ENCODE measurements at regions not wholly inside any gene's neighbourhood (a gene's known extent, or its start where the extent isn't known, plus 50 kb on each side); places are given as distances from the start of the nearest gene placed in this dataset.
A peak's percentile ranks its signal among the peaks of the same experiment; 100 is the strongest.

DNA sequence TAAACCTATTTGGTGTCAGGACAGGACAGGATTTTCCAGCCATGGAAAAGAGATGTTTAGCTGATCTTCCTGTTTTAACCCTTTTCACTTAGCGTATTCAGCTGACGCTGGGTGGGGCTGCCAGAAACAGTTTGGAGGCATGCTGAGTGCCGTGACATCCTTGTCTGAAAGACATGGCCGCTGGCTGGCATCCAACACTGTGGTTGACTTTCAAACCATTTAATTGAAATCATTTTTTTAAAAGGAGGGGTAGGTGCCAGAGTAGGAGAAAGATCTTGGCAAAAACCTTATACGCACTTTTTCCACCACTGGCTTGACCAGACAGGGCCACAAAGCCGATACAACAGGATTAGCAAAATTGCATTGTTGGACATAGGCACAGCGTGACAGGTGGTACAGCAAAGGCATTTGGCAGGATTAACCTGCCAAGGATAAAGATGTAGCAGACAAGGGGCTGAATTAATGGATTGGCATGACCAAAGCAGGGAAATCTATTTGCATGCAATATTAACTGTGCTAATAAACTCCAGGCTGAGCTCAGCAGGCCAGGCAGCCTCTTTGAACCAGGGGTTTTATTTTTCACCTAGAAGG is 131.8 kb upstream of the TOPAZ1 start:
- TF ChIP-seq, protein P1, sequence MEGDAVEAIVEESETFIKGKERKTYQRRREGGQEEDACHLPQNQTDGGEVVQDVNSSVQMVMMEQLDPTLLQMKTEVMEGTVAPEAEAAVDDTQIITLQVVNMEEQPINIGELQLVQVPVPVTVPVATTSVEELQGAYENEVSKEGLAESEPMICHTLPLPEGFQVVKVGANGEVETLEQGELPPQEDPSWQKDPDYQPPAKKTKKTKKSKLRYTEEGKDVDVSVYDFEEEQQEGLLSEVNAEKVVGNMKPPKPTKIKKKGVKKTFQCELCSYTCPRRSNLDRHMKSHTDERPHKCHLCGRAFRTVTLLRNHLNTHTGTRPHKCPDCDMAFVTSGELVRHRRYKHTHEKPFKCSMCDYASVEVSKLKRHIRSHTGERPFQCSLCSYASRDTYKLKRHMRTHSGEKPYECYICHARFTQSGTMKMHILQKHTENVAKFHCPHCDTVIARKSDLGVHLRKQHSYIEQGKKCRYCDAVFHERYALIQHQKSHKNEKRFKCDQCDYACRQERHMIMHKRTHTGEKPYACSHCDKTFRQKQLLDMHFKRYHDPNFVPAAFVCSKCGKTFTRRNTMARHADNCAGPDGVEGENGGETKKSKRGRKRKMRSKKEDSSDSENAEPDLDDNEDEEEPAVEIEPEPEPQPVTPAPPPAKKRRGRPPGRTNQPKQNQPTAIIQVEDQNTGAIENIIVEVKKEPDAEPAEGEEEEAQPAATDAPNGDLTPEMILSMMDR (IDR thresholded peaks at IDR 0.05): no peak
- intact Hi-C loops (cut with DNase I): no loop called here

DNA sequence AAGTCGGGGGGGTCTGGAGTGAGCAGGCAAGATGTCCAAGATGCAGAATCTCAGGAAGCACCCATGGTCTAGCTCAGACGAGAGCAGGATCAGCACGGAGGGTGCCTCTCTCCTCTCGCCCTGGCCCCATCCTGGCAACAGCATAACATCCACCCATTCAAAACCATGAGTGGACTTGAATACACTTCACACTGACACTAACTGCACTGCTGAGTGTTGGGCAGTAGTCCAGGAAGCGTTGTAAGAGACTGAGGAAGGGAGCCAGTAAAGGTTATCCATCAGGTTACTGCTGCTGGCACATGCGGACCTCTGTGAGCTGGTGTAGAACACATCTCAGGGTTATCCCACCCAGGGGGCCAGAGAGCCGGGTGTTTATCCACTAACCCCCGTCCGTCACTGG is 131.0 kb upstream of the TOPAZ1 start:
- H3K27ac ChIP-seq: no peak overlapping the region
- DNase-seq: no peak
- peaks cover 0 to 39% (median 21%) of the 10 kb centered on the region in 7 donors for H3K27me3 ChIP-seq
- no peaks in the 10 kb centered on the region for H3K36me3 ChIP-seq
- TF ChIP-seq, protein P1 (IDR thresholded peaks at IDR 0.05): no peak
- 56 to 57% methylated on average over 9 of the region's 9 CpGs for WGBS, 2 donors
- no peak overlapping the region for H3K4me3 ChIP-seq
- no peaks in the 10 kb centered on the region for H3K9me3 ChIP-seq
- intact Hi-C loops (cut with DNase I): no loop called here
- no peaks in the 10 kb centered on the region for H3K4me1 ChIP-seq
- ATAC-seq: peak in 1 of 8 donors; percentile 41

More for the DNA sequence above, 131.8 kb upstream of the TOPAZ1 start:
- WGBS, 2 donors: 81 to 87% methylated on average over 7 of the region's 7 CpGs
- DNase-seq (no peak), ATAC-seq (no peak)
- no peaks in the 10 kb centered on the region for H3K36me3 ChIP-seq
- no peak overlapping the region for H3K27ac ChIP-seq
- H3K9me3 ChIP-seq: no peaks in the 10 kb centered on the region
- no peak overlapping the region for H3K4me3 ChIP-seq
- no peaks in the 10 kb centered on the region for H3K4me1 ChIP-seq
- peaks cover 0 to 37% (median 19%) of the 10 kb centered on the region in 7 donors for H3K27me3 ChIP-seq

DNA sequence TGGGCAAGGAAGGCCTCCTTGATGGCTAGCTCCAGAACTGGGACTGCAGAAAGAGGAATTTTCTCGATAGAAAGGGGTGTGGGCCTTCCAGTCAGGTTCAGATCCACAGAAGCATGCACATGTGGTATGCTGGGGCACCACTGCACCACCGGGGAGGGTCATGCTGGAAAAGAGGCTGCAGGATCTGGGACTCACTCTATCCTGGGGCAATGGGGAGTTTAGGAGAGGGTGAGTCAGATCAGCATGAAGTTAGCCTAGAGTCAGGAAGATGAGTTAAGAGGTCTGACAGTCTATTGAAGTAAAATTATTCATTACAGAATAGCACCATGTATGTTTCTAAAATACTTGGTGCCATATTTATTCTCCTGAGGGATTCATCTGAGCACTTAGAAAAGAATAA is 130.2 kb upstream of the TOPAZ1 start:
- Histone ChIP-seq H3K27me3 (peaks cover 0 to 43% (median 21%) of the 10 kb centered on the region in 7 donors), H3K4me3 (no peak overlapping the region), H3K27ac (no peak overlapping the region), H3K36me3 (no peaks in the 10 kb centered on the region), H3K4me1 (no peaks in the 10 kb centered on the region), H3K9me3 (no peaks in the 10 kb centered on the region)
- WGBS, 2 donors: 81 to 90% methylated on average over 2 of the region's 2 CpGs
- DNase-seq (no peak), ATAC-seq (no peak)
- intact Hi-C loops (cut with DNase I): no loop called here
- TF ChIP-seq, protein P1 (IDR thresholded peaks at IDR 0.05): no peak

DNA sequence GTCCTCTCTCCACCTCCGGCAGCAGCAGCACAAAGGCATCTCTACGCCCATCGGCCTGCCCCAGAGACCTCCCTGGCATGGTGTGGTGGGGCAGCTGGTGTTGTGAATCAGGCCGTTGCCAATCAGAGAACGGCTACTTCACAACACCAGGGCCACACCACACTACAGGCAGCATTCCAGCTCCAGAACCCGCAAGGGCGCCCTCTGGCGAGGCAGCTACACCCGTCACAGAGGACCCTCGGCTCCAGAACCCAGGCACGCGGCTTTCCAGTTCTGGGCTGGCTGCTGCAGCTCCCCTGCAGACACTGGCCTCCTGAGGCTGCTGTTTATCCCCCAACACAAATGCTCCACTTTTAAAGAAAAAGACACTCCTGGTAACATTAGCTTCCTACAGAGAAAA is 127.5 kb upstream of the TOPAZ1 start:
- TF ChIP-seq, protein P1 (IDR thresholded peaks at IDR 0.05): peak in 7 of 9 donors; percentile 34 to 54 (median 47)
- H3K4me1 ChIP-seq: no peaks in the 10 kb centered on the region
- peak; percentile 17 to 36 for DNase-seq
- peak in 1 of 8 donors; percentile 52 for ATAC-seq
- peaks cover 0 to 29% (median 13%) of the 10 kb centered on the region in 7 donors for H3K27me3 ChIP-seq
- no peak overlapping the region for H3K27ac ChIP-seq
- no peak overlapping the region for H3K4me3 ChIP-seq
- intact Hi-C loops (cut with DNase I): no loop called here
- 34 to 42% methylated on average over 12 of the region's 12 CpGs for WGBS, 2 donors
- H3K9me3 ChIP-seq: no peaks in the 10 kb centered on the region
- H3K36me3 ChIP-seq: no peaks in the 10 kb centered on the region
